HCT116 (cell line): ENCODE measurements at regions not wholly inside any gene's neighbourhood (a gene's known extent, or its start where the extent isn't known, plus 50 kb on each side); places are given as distances from the start of the nearest gene placed in this dataset.
A peak's percentile ranks its signal among the peaks of the same experiment; 100 is the strongest.

ENCODE experiments used
- ATAC-seq: fragments of 200-7000 bp; cut with Tn5 transposase; 2 replicates; pipeline ENCODE4 v1.9.1; 2020; ENCODE audit warnings: mild to moderate bottlenecking, moderate library complexity
- BruUV-seq: library from RNA; stranded (reverse); fragments of 400-500 nt; replicated peaks from 2 replicates; lab custom pipeline; 2021; lab: Mats Ljungman, UMichigan
- CTCF ChIA-PET: fragments of 300-600 bp; sonication (Branson Sonifier 250); formaldehyde crosslinking; loops from one replicate; lab custom pipeline; 2021; ENCODE audit warnings: antibody characterized with exemption; lab: Charles Lee
- POLR2A ChIA-PET: fragments of 300-600, 350-600 bp; sonication (Branson Sonifier 250); formaldehyde crosslinking; loops from one replicate; lab custom pipeline; 2021; ENCODE audit warnings: antibody characterized with exemption; lab: Charles Lee
- RAD21 ChIA-PET, 2 experiments: fragments of 300-600 bp; sonication (Branson Sonifier 250); formaldehyde crosslinking; loops; one replicate each; lab custom pipeline; 2023; ENCODE audit warnings: low total read pairs in 2 of 2; ENCODE audit not compliant: uncharacterized antibody in 2 of 2, unreplicated experiment in 2 of 2, low non-redundant PET in 1 of 2; lab: Charles Lee
- DNase-seq: peaks from one replicate; pipeline ENCODE4 v3.0.0-alpha.2; 2010; ENCODE audit warnings: low read depth, low spot score
- H2AFZ ChIP-seq: fragments of 200-600 bp; shearing (Covaris generic), sonication (generic); 2 replicates; pipeline ENCODE4 v1.6.1; 2017; ENCODE audit warnings: low read depth, mixed run types, mixed read lengths, antibody characterized with exemption, low read length; ENCODE audit not compliant: poor library complexity, severe bottlenecking
- H3K27ac ChIP-seq: 2 replicates; pipeline ENCODE4 v1.5.1; 2012; ENCODE audit warnings: low read depth, low read length
- H3K27me3 ChIP-seq: fragments of 200-600 bp; sonication (generic); 2 replicates; pipeline ENCODE4 v1.6.1; 2016; ENCODE audit warnings: mixed run types, low read length, mixed read lengths; ENCODE audit not compliant: insufficient read depth
- H3K36me3 ChIP-seq, 2 experiments: fragments of 200-500 bp in 1 of 2; fragments of 200-600 bp in 1 of 2; sonication (Bioruptor generic) in 1 of 2; sonication (generic) in 1 of 2; 2 replicates each; pipeline versions ENCODE4 v1.5.1 to v1.6.1; 2014 to 2016; ENCODE audit warnings: low read length in 2 of 2, inconsistent platforms in 1 of 2, mixed read lengths in 1 of 2, mixed run types in 1 of 2; ENCODE audit not compliant: insufficient read depth in 2 of 2, control insufficient read depth in 1 of 2
- H3K4me1 ChIP-seq, 2 experiments: fragments of 200-600 bp in 1 of 2; sonication (generic) in 1 of 2; 2 replicates each; pipeline versions ENCODE4 v1.5.1 to v1.6.1; 2012 to 2017; ENCODE audit warnings: low read length in 2 of 2, inconsistent platforms in 1 of 2, mild to moderate bottlenecking in 1 of 2, mixed read lengths in 1 of 2, mixed run types in 1 of 2, moderate library complexity in 1 of 2; ENCODE audit not compliant: insufficient read depth in 2 of 2, control insufficient read depth in 1 of 2
- H3K4me2 ChIP-seq: fragments of 200-600 bp; sonication (generic); 2 replicates; pipeline ENCODE4 v1.6.1; 2017; ENCODE audit warnings: mixed run types, low read length, mixed read lengths
- H3K4me3 ChIP-seq, 2 experiments: fragments of 200-600 bp in 1 of 2; sonication (generic) in 1 of 2; replicated peaks in 1 of 2; 2 replicates each; pipeline ENCODE4 v1.5.1; 2011 to 2016; ENCODE audit warnings: low read length in 2 of 2, control low read depth in 1 of 2, low read depth in 1 of 2, mild to moderate bottlenecking in 1 of 2, mixed read lengths in 1 of 2, mixed run types in 1 of 2
- H3K79me2 ChIP-seq: fragments of 200-600 bp; sonication (generic); 2 replicates; pipeline ENCODE4 v1.6.1; 2017; ENCODE audit warnings: mild to moderate bottlenecking, mixed run types, low read length, moderate library complexity, mixed read lengths; ENCODE audit not compliant: insufficient read depth
- H3K9ac ChIP-seq: fragments of 200-600 bp; sonication (generic); 2 replicates; pipeline ENCODE4 v1.6.1; 2016; ENCODE audit warnings: low read length, mixed read lengths
- H3K9me2 ChIP-seq: fragments of 200-600 bp; sonication (generic), shearing (Covaris generic); 2 replicates; pipeline ENCODE4 v1.6.1; 2017; ENCODE audit warnings: mixed run types, mild to moderate bottlenecking, moderate library complexity; ENCODE audit not compliant: insufficient read depth
- H3K9me3 ChIP-seq, 2 experiments: fragments of 200-500 bp in 1 of 2; fragments of 200-600 bp in 1 of 2; sonication (Bioruptor generic) in 1 of 2; sonication (generic) in 1 of 2; 2 replicates each; pipeline ENCODE4 v1.6.1; 2014 to 2017; ENCODE audit warnings: low read length in 2 of 2, mixed read lengths in 2 of 2, inconsistent platforms in 1 of 2, low read depth in 1 of 2, mild to moderate bottlenecking in 1 of 2, mixed run types in 1 of 2, moderate library complexity in 1 of 2; ENCODE audit not compliant: control insufficient read depth in 1 of 2, insufficient read depth in 1 of 2
- H4K20me1 ChIP-seq: fragments of 200-600 bp; sonication (generic), shearing (Covaris generic); 2 replicates; pipeline ENCODE4 v1.6.1; 2017; ENCODE audit warnings: mixed run types, mild to moderate bottlenecking, moderate library complexity; ENCODE audit not compliant: insufficient read depth
- CBX3 ChIP-seq: IDR thresholded peaks from 2 replicates; pipeline ENCODE4 v1.6.1; 2012; ENCODE audit warnings: low read depth
- CEBPB ChIP-seq: IDR thresholded peaks from 2 replicates; pipeline ENCODE4 v1.6.1; 2012; ENCODE audit warnings: low read depth
- EGR1 ChIP-seq: IDR thresholded peaks from 2 replicates; pipeline ENCODE4 v1.6.1; 2012; ENCODE audit warnings: low read depth
- EZH2phosphoT487 ChIP-seq: fragments of 200-600 bp; IDR thresholded peaks from 2 replicates; pipeline ENCODE4 v1.6.1; 2018; ENCODE audit warnings: antibody characterized with exemption, borderline replicate concordance
- JUND ChIP-seq: IDR thresholded peaks from 2 replicates; pipeline ENCODE4 v1.6.1; 2012
- SP1 ChIP-seq: IDR thresholded peaks from 2 replicates; pipeline ENCODE4 v1.6.1; 2012; ENCODE audit warnings: low read depth
- TCF7L2 ChIP-seq: IDR thresholded peaks from 2 replicates; pipeline ENCODE4 v1.7.0; 2011; ENCODE audit warnings: borderline replicate concordance, inconsistent platforms; ENCODE audit not compliant: insufficient read depth, insufficient read length; ENCODE audit errors: extremely low read depth
- ZNF274 ChIP-seq: fragments of 200-500 bp; sonication (Bioruptor generic); IDR thresholded peaks from 2 replicates; pipeline ENCODE4 v1.6.1; 2014; ENCODE audit warnings: mild to moderate bottlenecking, low read depth, low read length, inconsistent platforms
- intact Hi-C: fragments of 100-400 bp; cut with micrococcal nuclease; formaldehyde crosslinking; loops from 2 replicates; pipeline ENCODE4 v1.10.0; 2022
- TF ChIP-seq, protein P1 (sequence below): IDR thresholded peaks from 2 replicates; pipeline ENCODE4 v1.6.1; 2011; ENCODE audit warnings: mild to moderate bottlenecking, low read length, moderate library complexity; ENCODE audit not compliant: insufficient replicate concordance; ENCODE audit errors: extremely low read depth
- TF ChIP-seq, protein P2 (sequence below), 3 experiments: fragments of 200-600 bp in 1 of 3; sonication (generic) in 1 of 3; IDR thresholded peaks in 2 of 3; conservative IDR thresholded peaks in 1 of 3; 2 replicates each; pipeline ENCODE4 v1.5.1; 2012 to 2017; ENCODE audit warnings: low read depth in 2 of 3, low read length in 2 of 3, antibody characterized with exemption in 1 of 3, borderline replicate concordance in 1 of 3, control low read depth in 1 of 3, mild to moderate bottlenecking in 1 of 3, mixed read lengths in 1 of 3, mixed run types in 1 of 3, moderate library complexity in 1 of 3; ENCODE audit not compliant: insufficient read depth in 1 of 3

DNA sequence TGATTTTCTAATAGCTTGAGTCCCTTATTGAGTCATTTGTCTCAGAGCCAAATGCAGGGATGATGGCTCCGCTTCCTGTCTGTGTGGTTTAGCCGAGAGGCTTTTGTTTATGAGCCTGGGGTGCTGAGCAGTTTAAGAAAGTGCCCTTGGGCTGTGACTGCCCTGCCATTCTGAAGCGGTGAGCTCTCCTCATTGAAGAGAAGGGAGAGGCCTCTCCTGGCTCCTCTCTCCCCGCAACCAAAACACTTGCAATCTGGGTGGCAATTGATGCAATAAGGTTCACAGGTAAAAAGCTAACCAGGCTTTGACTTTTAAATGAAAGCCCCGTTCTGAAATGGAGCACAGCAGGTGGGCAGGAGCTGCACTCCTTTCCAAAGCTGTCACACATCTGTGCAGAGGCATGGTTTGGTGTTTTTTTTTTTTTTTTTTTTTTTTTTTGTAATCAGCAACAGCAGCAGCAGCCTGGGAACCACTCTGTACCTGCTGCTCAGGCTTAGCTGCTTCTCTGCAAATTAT is 403.7 kb downstream of the SIPA1L2 start:
- ChIA-PET POLR2A (interaction anchor here (0.6 kb wide), 1 partner anchor 344 kb away, joined by 5 read pairs; no protein-coding TSS in a partner anchor), RAD21 (no interaction called here), CTCF (interaction anchor here (0.7 kb wide), 1 partner anchor 179 kb away, joined by 3 read pairs; no protein-coding TSS in a partner anchor)
- no peak overlapping the region for H3K27ac ChIP-seq
- no peak for ATAC-seq
- no peaks in the 10 kb centered on the region for H3K27me3 ChIP-seq
- H3K9ac ChIP-seq: no peak overlapping the region
- peak overlapping the region; percentile 3; the same call in 1 of the 2 replicates for H3K4me2 ChIP-seq
- no peak overlapping the region for H3K4me3 ChIP-seq
- no peak for DNase-seq
- no peak overlapping the region for H2AFZ ChIP-seq
- no peaks in the 10 kb centered on the region for H4K20me1 ChIP-seq
- intact Hi-C loops: no loop called here
- no peaks in the 10 kb centered on the region for H3K9me2 ChIP-seq
- no peak for TF ChIP-seq CEBPB
- TF ChIP-seq, protein P1, sequence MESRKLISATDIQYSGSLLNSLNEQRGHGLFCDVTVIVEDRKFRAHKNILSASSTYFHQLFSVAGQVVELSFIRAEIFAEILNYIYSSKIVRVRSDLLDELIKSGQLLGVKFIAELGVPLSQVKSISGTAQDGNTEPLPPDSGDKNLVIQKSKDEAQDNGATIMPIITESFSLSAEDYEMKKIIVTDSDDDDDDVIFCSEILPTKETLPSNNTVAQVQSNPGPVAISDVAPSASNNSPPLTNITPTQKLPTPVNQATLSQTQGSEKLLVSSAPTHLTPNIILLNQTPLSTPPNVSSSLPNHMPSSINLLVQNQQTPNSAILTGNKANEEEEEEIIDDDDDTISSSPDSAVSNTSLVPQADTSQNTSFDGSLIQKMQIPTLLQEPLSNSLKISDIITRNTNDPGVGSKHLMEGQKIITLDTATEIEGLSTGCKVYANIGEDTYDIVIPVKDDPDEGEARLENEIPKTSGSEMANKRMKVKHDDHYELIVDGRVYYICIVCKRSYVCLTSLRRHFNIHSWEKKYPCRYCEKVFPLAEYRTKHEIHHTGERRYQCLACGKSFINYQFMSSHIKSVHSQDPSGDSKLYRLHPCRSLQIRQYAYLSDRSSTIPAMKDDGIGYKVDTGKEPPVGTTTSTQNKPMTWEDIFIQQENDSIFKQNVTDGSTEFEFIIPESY: no peak
- TF ChIP-seq ZNF274: no peak
- TF ChIP-seq EZH2phosphoT487: no peak
- TF ChIP-seq JUND: no peak
- TF ChIP-seq TCF7L2: no peak
- no peak for TF ChIP-seq CBX3
- TF ChIP-seq, protein P2, sequence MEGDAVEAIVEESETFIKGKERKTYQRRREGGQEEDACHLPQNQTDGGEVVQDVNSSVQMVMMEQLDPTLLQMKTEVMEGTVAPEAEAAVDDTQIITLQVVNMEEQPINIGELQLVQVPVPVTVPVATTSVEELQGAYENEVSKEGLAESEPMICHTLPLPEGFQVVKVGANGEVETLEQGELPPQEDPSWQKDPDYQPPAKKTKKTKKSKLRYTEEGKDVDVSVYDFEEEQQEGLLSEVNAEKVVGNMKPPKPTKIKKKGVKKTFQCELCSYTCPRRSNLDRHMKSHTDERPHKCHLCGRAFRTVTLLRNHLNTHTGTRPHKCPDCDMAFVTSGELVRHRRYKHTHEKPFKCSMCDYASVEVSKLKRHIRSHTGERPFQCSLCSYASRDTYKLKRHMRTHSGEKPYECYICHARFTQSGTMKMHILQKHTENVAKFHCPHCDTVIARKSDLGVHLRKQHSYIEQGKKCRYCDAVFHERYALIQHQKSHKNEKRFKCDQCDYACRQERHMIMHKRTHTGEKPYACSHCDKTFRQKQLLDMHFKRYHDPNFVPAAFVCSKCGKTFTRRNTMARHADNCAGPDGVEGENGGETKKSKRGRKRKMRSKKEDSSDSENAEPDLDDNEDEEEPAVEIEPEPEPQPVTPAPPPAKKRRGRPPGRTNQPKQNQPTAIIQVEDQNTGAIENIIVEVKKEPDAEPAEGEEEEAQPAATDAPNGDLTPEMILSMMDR (IDR thresholded peaks at IDR 0.05 in 2 of 3, conservative IDR thresholded peaks at IDR 0.05 in 1 of 3; ENCODE audit: borderline replicate concordance in 1 of 3, insufficient read depth in 1 of 3, low read depth in 2 of 3, low read length in 2 of 3): no peak
- no peak for TF ChIP-seq SP1
- TF ChIP-seq EGR1: no peak
- no peaks in the 10 kb centered on the region for H3K9me3 ChIP-seq
- no TSS peak for BruUV-seq
- no peaks in the 10 kb centered on the region for H3K36me3 ChIP-seq
- peaks cover 0 to 10% of the 10 kb centered on the region in 2 experiments; a peak in 1 of 4 replicates for H3K4me1 ChIP-seq
- H3K79me2 ChIP-seq: no peaks in the 10 kb centered on the region
